HCT116 (cell line): ENCODE measurements at regions not wholly inside any gene's neighbourhood (a gene's known extent, or its start where the extent isn't known, plus 50 kb on each side); places are given as distances from the start of the nearest gene placed in this dataset.

Experiments used
- ATAC-seq: fragments of 200-7000 bp; cut with Tn5 transposase; 2 replicates; pipeline ENCODE4 v1.9.1; 2020; ENCODE audit warnings: mild to moderate bottlenecking, moderate library complexity
- BruUV-seq: library from RNA; stranded (reverse); fragments of 400-500 nt; replicated peaks from 2 replicates; lab custom pipeline; 2021; lab: Mats Ljungman, UMichigan
- CTCF ChIA-PET: fragments of 300-600 bp; sonication (Branson Sonifier 250); formaldehyde crosslinking; loops from one replicate; lab custom pipeline; 2021; ENCODE audit warnings: antibody characterized with exemption; lab: Charles Lee
- POLR2A ChIA-PET: fragments of 300-600, 350-600 bp; sonication (Branson Sonifier 250); formaldehyde crosslinking; loops from one replicate; lab custom pipeline; 2021; ENCODE audit warnings: antibody characterized with exemption; lab: Charles Lee
- RAD21 ChIA-PET, 2 experiments: fragments of 300-600 bp; sonication (Branson Sonifier 250); formaldehyde crosslinking; loops; one replicate each; lab custom pipeline; 2023; ENCODE audit warnings: low total read pairs in 2 of 2; ENCODE audit not compliant: uncharacterized antibody in 2 of 2, unreplicated experiment in 2 of 2, low non-redundant PET in 1 of 2; lab: Charles Lee
- DNase-seq: peaks from one replicate; pipeline ENCODE4 v3.0.0-alpha.2; 2010; ENCODE audit warnings: low read depth, low spot score
- H2AFZ ChIP-seq: fragments of 200-600 bp; shearing (Covaris generic), sonication (generic); 2 replicates; pipeline ENCODE4 v1.6.1; 2017; ENCODE audit warnings: low read depth, mixed run types, mixed read lengths, antibody characterized with exemption, low read length; ENCODE audit not compliant: poor library complexity, severe bottlenecking
- H3K27ac ChIP-seq: 2 replicates; pipeline ENCODE4 v1.5.1; 2012; ENCODE audit warnings: low read depth, low read length
- H3K27me3 ChIP-seq: fragments of 200-600 bp; sonication (generic); 2 replicates; pipeline ENCODE4 v1.6.1; 2016; ENCODE audit warnings: mixed run types, low read length, mixed read lengths; ENCODE audit not compliant: insufficient read depth
- H3K36me3 ChIP-seq, 2 experiments: fragments of 200-500 bp in 1 of 2; fragments of 200-600 bp in 1 of 2; sonication (Bioruptor generic) in 1 of 2; sonication (generic) in 1 of 2; 2 replicates each; pipeline versions ENCODE4 v1.5.1 to v1.6.1; 2014 to 2016; ENCODE audit warnings: low read length in 2 of 2, inconsistent platforms in 1 of 2, mixed read lengths in 1 of 2, mixed run types in 1 of 2; ENCODE audit not compliant: insufficient read depth in 2 of 2, control insufficient read depth in 1 of 2
- H3K4me1 ChIP-seq, 2 experiments: fragments of 200-600 bp in 1 of 2; sonication (generic) in 1 of 2; 2 replicates each; pipeline versions ENCODE4 v1.5.1 to v1.6.1; 2012 to 2017; ENCODE audit warnings: low read length in 2 of 2, inconsistent platforms in 1 of 2, mild to moderate bottlenecking in 1 of 2, mixed read lengths in 1 of 2, mixed run types in 1 of 2, moderate library complexity in 1 of 2; ENCODE audit not compliant: insufficient read depth in 2 of 2, control insufficient read depth in 1 of 2
- H3K4me2 ChIP-seq: fragments of 200-600 bp; sonication (generic); 2 replicates; pipeline ENCODE4 v1.6.1; 2017; ENCODE audit warnings: mixed run types, low read length, mixed read lengths
- H3K4me3 ChIP-seq, 2 experiments: fragments of 200-600 bp in 1 of 2; sonication (generic) in 1 of 2; replicated peaks in 1 of 2; 2 replicates each; pipeline ENCODE4 v1.5.1; 2011 to 2016; ENCODE audit warnings: low read length in 2 of 2, control low read depth in 1 of 2, low read depth in 1 of 2, mild to moderate bottlenecking in 1 of 2, mixed read lengths in 1 of 2, mixed run types in 1 of 2
- H3K79me2 ChIP-seq: fragments of 200-600 bp; sonication (generic); 2 replicates; pipeline ENCODE4 v1.6.1; 2017; ENCODE audit warnings: mild to moderate bottlenecking, mixed run types, low read length, moderate library complexity, mixed read lengths; ENCODE audit not compliant: insufficient read depth
- H3K9ac ChIP-seq: fragments of 200-600 bp; sonication (generic); 2 replicates; pipeline ENCODE4 v1.6.1; 2016; ENCODE audit warnings: low read length, mixed read lengths
- H3K9me2 ChIP-seq: fragments of 200-600 bp; sonication (generic), shearing (Covaris generic); 2 replicates; pipeline ENCODE4 v1.6.1; 2017; ENCODE audit warnings: mixed run types, mild to moderate bottlenecking, moderate library complexity; ENCODE audit not compliant: insufficient read depth
- H3K9me3 ChIP-seq, 2 experiments: fragments of 200-500 bp in 1 of 2; fragments of 200-600 bp in 1 of 2; sonication (Bioruptor generic) in 1 of 2; sonication (generic) in 1 of 2; 2 replicates each; pipeline ENCODE4 v1.6.1; 2014 to 2017; ENCODE audit warnings: low read length in 2 of 2, mixed read lengths in 2 of 2, inconsistent platforms in 1 of 2, low read depth in 1 of 2, mild to moderate bottlenecking in 1 of 2, mixed run types in 1 of 2, moderate library complexity in 1 of 2; ENCODE audit not compliant: control insufficient read depth in 1 of 2, insufficient read depth in 1 of 2
- H4K20me1 ChIP-seq: fragments of 200-600 bp; sonication (generic), shearing (Covaris generic); 2 replicates; pipeline ENCODE4 v1.6.1; 2017; ENCODE audit warnings: mixed run types, mild to moderate bottlenecking, moderate library complexity; ENCODE audit not compliant: insufficient read depth
- CBX3 ChIP-seq: IDR thresholded peaks from 2 replicates; pipeline ENCODE4 v1.6.1; 2012; ENCODE audit warnings: low read depth
- CTCF ChIP-seq, 3 experiments: fragments of 200-600 bp in 1 of 3; sonication (generic) in 1 of 3; IDR thresholded peaks in 2 of 3; conservative IDR thresholded peaks in 1 of 3; 2 replicates each; pipeline ENCODE4 v1.5.1; 2012 to 2017; ENCODE audit warnings: low read depth in 2 of 3, low read length in 2 of 3, antibody characterized with exemption in 1 of 3, borderline replicate concordance in 1 of 3, control low read depth in 1 of 3, mild to moderate bottlenecking in 1 of 3, mixed read lengths in 1 of 3, mixed run types in 1 of 3, moderate library complexity in 1 of 3; ENCODE audit not compliant: insufficient read depth in 1 of 3
- EGR1 ChIP-seq: IDR thresholded peaks from 2 replicates; pipeline ENCODE4 v1.6.1; 2012; ENCODE audit warnings: low read depth
- EZH2phosphoT487 ChIP-seq: fragments of 200-600 bp; IDR thresholded peaks from 2 replicates; pipeline ENCODE4 v1.6.1; 2018; ENCODE audit warnings: antibody characterized with exemption, borderline replicate concordance
- FOSL1 ChIP-seq: IDR thresholded peaks from 2 replicates; pipeline ENCODE4 v1.6.1; 2012; ENCODE audit warnings: low read depth
- JUND ChIP-seq: IDR thresholded peaks from 2 replicates; pipeline ENCODE4 v1.6.1; 2012
- MAX ChIP-seq: IDR thresholded peaks from 2 replicates; pipeline ENCODE4 v1.6.1; 2012
- POLR2A ChIP-seq: IDR thresholded peaks from 2 replicates; pipeline ENCODE4 v1.7.0; 2011; ENCODE audit warnings: borderline replicate concordance; ENCODE audit not compliant: insufficient read depth, insufficient read length; ENCODE audit errors: extremely low read depth
- SIN3A ChIP-seq: IDR thresholded peaks from 2 replicates; pipeline ENCODE4 v1.6.1; 2012; ENCODE audit warnings: low read depth
- SRF ChIP-seq: IDR thresholded peaks from 2 replicates; pipeline ENCODE4 v1.6.1; 2012; ENCODE audit warnings: low read depth
- ZNF274 ChIP-seq: fragments of 200-500 bp; sonication (Bioruptor generic); IDR thresholded peaks from 2 replicates; pipeline ENCODE4 v1.6.1; 2014; ENCODE audit warnings: mild to moderate bottlenecking, low read depth, low read length, inconsistent platforms
- intact Hi-C: fragments of 100-400 bp; cut with micrococcal nuclease; formaldehyde crosslinking; loops from 2 replicates; pipeline ENCODE4 v1.10.0; 2022

GRCh38 chr18:77919923-77920322 is 670.3 kb downstream of the GALR1 start:
- H3K4me3 ChIP-seq, result no peak overlapping the region
- no peaks in the 10 kb centered on the region for H3K4me1 ChIP-seq
- ChIA-PET CTCF (no interaction called here), RAD21 (no interaction called here), POLR2A (no interaction called here)
- no TSS peak for BruUV-seq
- H4K20me1 ChIP-seq, result no peaks in the 10 kb centered on the region
- no peak for DNase-seq
- ATAC-seq, result no peak
- TF ChIP-seq FOSL1 (no peak), EGR1 (no peak), CBX3 (no peak), EZH2phosphoT487 (no peak), JUND (no peak), MAX (no peak), ZNF274 (no peak), CTCF (IDR thresholded peaks at IDR 0.05 in 2 of 3, conservative IDR thresholded peaks at IDR 0.05 in 1 of 3; ENCODE audit: borderline replicate concordance in 1 of 3, insufficient read depth in 1 of 3, low read depth in 2 of 3, low read length in 2 of 3) (no peak), SIN3A (no peak), SRF (no peak), POLR2A (no peak)
- no peak overlapping the region for H2AFZ ChIP-seq
- intact Hi-C loops, result no loop called here
- H3K36me3 ChIP-seq, result no peaks in the 10 kb centered on the region
- H3K27ac ChIP-seq, result no peak overlapping the region
- no peaks in the 10 kb centered on the region for H3K79me2 ChIP-seq
- no peaks in the 10 kb centered on the region for H3K27me3 ChIP-seq
- H3K9ac ChIP-seq, result no peak overlapping the region
- H3K4me2 ChIP-seq, result no peak overlapping the region
- H3K9me3 ChIP-seq, result peaks cover 18 to 26% of the 10 kb centered on the region in 2 experiments; a peak in 2 of 4 replicates
- no peaks in the 10 kb centered on the region for H3K9me2 ChIP-seq
